Left lung (tissue), 4 donors: ENCODE measurements at regions not wholly inside any gene's neighbourhood (a gene's known extent, or its start where the extent isn't known, plus 50 kb on each side); places are given as distances from the start of the nearest gene placed in this dataset.

Experiments used
- ATAC-seq: fragments of 200-7000 bp; cut with Tn5 transposase; one replicate; pipeline ENCODE4 v1.9.1; 2020; ENCODE audit warnings: moderate library complexity
- DNase-seq, 4 donors: peaks; one replicate each; pipeline ENCODE4 v3.0.0-alpha.2; 2013 to 2020
- H3K27ac ChIP-seq, 2 donors: fragments of 200-600 bp; sonication (generic) in 1 of 2; one replicate each; pipeline versions ENCODE4 v1.5.0 to v1.8.0; 2020 to 2021
- H3K27me3 ChIP-seq, 2 donors: fragments of 200-600 bp; sonication (generic) in 1 of 2; one replicate each; pipeline versions ENCODE4 v1.5.0 to v1.8.0; 2020 to 2021
- H3K36me3 ChIP-seq, 2 donors: fragments of 200-600 bp; sonication (generic) in 1 of 2; one replicate each; pipeline versions ENCODE4 v1.5.0 to v1.8.0; 2020 to 2021
- H3K4me1 ChIP-seq, 2 donors: fragments of 200-600 bp; one replicate each; pipeline ENCODE4 v1.8.0; 2021
- H3K4me3 ChIP-seq, 2 donors: fragments of 200-600 bp; sonication (generic) in 1 of 2; one replicate each; pipeline versions ENCODE4 v1.5.0 to v1.8.0; 2020 to 2021; ENCODE audit warnings: mild to moderate bottlenecking in 1 of 2
- H3K9me3 ChIP-seq, 2 donors: fragments of 200-600 bp; sonication (generic) in 1 of 2; one replicate each; pipeline versions ENCODE4 v1.5.0 to v1.8.0; 2020 to 2021
- intact Hi-C, 2 donors: fragments of 100-400 bp; cut with DNase I; formaldehyde crosslinking; loops; one replicate each; pipeline versions ENCODE4 v1.11.2 to v1.14.2; 2022
- TF ChIP-seq, protein P1 (sequence below), 2 donors: fragments of 200-600 bp; sonication (generic) in 1 of 2; IDR thresholded peaks; one replicate each; pipeline versions ENCODE4 v1.5.0 to v1.8.0; 2021; ENCODE audit warnings: antibody characterized with exemption in 2 of 2
- donor health status: DM: no; HTN: yes; CAD: no.
- donor health status: DM: no; HTN: no; CAD: no.

DNA sequence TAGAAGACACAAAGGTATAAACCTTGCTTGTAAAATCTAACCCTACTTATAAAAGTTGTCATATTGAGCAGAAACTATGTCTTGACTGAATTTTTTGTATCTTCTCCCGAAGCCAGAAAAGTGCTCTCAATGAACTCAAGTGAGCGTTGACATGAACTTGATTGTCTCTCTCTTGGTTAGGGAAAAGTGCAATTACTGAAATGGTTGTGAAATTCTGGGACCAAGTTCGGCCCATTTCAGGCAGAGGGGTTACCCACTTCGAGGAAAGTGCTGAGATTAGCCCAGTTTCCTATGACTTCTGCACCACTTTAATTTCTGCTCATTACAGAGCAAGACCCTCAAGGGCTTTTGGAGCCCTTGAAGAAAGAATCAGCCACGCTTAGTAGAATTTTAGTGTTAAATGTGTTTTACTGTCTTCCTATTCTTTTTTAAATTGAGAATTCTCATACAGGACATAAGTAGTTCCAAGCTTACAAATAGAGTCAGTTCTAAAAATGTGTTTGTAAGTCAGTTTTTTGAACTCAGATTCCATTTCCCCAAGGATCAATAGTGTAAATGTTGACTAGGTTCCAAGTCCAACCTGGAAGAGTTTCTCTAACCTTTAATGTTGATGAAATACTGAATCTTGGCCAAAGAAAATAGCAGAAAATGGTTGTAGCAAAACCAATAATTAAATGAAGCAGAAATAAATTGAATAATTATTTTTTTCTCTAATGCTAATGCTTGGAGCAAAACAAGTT, 125.7 kb upstream of the ACSL4 start:
- ATAC-seq: no peak
- peaks cover 0 to 8% of the 10 kb centered on the region in 2 donors for H3K4me1 ChIP-seq
- TF ChIP-seq, protein P1, sequence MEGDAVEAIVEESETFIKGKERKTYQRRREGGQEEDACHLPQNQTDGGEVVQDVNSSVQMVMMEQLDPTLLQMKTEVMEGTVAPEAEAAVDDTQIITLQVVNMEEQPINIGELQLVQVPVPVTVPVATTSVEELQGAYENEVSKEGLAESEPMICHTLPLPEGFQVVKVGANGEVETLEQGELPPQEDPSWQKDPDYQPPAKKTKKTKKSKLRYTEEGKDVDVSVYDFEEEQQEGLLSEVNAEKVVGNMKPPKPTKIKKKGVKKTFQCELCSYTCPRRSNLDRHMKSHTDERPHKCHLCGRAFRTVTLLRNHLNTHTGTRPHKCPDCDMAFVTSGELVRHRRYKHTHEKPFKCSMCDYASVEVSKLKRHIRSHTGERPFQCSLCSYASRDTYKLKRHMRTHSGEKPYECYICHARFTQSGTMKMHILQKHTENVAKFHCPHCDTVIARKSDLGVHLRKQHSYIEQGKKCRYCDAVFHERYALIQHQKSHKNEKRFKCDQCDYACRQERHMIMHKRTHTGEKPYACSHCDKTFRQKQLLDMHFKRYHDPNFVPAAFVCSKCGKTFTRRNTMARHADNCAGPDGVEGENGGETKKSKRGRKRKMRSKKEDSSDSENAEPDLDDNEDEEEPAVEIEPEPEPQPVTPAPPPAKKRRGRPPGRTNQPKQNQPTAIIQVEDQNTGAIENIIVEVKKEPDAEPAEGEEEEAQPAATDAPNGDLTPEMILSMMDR (IDR thresholded peaks at IDR 0.05): no peak
- intact Hi-C loops: loop anchor here in 1 of 2 donors (10.0 kb wide), 1 partner anchor 154 kb away; no protein-coding TSS in a partner anchor
- peaks cover 0 to 5% of the 10 kb centered on the region in 2 donors for H3K27me3 ChIP-seq
- H3K36me3 ChIP-seq: no peaks in the 10 kb centered on the region
- no peak overlapping the region for H3K27ac ChIP-seq
- no peak overlapping the region for H3K4me3 ChIP-seq
- H3K9me3 ChIP-seq: no peaks in the 10 kb centered on the region
- DNase-seq: no peak

DNA sequence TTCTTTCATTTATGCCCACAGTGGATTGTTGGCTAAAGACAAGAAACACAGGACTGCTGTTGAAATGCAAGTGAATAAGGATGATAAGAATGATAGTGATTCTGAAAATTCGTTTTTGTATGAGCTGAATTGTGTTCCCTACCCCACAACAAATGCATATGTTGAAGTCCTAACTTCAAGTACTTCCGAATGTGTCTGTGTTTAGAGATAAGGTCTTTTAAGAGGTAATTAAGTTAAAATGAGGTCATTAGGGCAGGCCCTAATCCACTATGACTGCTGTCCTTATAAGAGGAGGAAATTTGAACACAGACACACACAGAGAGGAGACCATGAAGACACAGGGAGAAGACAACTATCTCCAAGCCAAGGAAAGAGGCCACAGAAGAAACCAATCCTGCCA, 126.6 kb upstream of the ACSL4 start:
- intact Hi-C loops: loop anchor here in 1 of 2 donors (10.0 kb wide), 1 partner anchor 155 kb away; no protein-coding TSS in a partner anchor
- no peak for DNase-seq
- H3K4me3 ChIP-seq: no peak overlapping the region
- H3K27ac ChIP-seq: no peak overlapping the region
- H3K4me1 ChIP-seq: peaks cover 0 to 8% of the 10 kb centered on the region in 2 donors
- H3K9me3 ChIP-seq: no peaks in the 10 kb centered on the region
- H3K27me3 ChIP-seq: peaks cover 0 to 5% of the 10 kb centered on the region in 2 donors
- ATAC-seq: no peak
- H3K36me3 ChIP-seq: no peaks in the 10 kb centered on the region
- TF ChIP-seq, protein P1 (IDR thresholded peaks at IDR 0.05): no peak

DNA sequence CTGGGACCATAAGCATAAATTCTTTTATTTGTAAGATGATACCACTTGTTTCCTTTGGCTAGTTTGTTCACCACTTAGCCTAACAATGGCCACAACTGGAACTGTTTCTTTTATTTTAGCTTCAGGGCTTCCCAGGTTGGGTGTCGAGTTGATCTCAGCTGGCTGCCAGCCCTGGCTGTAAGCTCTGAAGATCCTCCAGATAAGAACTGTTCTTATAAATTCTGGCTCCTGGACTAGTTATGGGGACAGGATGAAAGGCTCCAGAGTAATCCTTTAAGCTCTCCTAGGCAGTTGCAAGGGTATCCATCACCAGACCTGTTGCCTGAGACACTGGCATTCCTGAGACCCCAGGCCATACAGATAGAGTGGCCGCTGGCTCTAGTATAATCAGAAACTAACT, 129.4 kb upstream of the ACSL4 start:
- Histone ChIP-seq H3K4me1 (peaks cover 0 to under 1% of the 10 kb centered on the region in 2 donors), H3K27me3 (no peaks in the 10 kb centered on the region), H3K9me3 (no peaks in the 10 kb centered on the region), H3K27ac (no peak overlapping the region), H3K4me3 (no peak overlapping the region), H3K36me3 (no peaks in the 10 kb centered on the region)
- ATAC-seq: no peak
- intact Hi-C loops: no loop called here
- TF ChIP-seq, protein P1 (IDR thresholded peaks at IDR 0.05): no peak
- no peak for DNase-seq

DNA sequence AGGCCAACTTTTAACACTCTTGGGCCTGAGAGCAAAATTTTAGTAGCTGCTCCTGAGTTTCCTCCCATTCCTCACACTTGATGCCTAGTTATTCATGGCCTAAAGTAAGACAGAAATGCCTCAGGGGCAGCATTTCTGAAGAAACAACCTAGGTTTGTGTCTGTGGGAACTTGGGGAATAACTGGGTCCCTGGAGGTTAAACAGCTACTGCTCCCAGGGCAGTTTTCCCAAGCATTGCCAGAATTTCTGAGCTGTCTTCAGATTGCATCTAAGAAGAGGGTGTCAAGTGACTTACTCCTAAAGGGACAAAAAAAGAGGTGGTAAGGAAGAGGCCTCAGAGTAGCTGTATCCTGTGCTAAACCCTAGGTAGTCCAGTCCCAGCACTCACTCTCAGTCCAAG, 130.8 kb upstream of the ACSL4 start:
- H3K36me3 ChIP-seq: no peaks in the 10 kb centered on the region
- no peaks in the 10 kb centered on the region for H3K27me3 ChIP-seq
- no peaks in the 10 kb centered on the region for H3K4me1 ChIP-seq
- ATAC-seq (no peak), DNase-seq (no peak)
- TF ChIP-seq, protein P1 (IDR thresholded peaks at IDR 0.05): no peak
- intact Hi-C loops: no loop called here
- no peaks in the 10 kb centered on the region for H3K9me3 ChIP-seq
- H3K27ac ChIP-seq: no peak overlapping the region
- no peak overlapping the region for H3K4me3 ChIP-seq

DNA sequence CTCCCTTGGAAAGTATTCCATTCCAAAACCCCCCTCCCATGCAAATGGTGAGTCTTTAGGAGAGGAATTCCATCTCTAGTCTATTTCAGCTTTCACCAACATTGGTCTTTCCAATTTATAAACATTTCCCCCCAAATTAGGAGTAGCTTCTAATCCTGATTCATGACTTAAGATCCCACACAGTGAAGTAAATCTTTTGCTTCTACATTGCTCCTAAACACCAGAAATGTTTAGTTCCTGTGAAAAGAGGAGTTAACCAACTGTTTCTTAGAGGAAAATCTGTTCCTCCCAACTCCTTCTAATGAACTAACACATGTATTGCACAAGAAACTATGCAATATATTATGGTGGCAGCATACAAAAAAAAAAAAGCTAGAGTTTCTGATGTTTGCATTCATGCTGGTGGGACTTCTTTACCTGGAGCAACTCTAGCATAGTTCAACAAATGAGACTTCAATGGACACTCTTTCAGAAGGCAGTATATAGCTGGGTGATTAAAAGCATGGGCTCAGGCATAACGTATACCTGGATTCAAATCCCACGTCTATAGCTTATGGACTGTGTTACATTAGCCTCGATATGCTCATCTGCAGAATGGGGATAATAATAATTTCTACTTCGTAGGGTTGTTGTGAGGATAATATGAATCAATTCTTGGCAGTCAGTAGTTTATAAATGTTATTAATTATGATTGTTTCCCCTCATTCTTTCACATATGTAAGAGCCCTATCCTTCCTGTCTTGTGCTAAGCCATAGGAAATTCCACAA, 131.6 kb upstream of the TMEM164 start:
- H3K4me1 ChIP-seq: peaks cover 0 to 5% of the 10 kb centered on the region in 2 donors
- TF ChIP-seq, protein P1 (IDR thresholded peaks at IDR 0.05): no peak
- intact Hi-C loops: no loop called here
- DNase-seq (no peak), ATAC-seq (no peak)
- H3K36me3 ChIP-seq: no peaks in the 10 kb centered on the region
- no peaks in the 10 kb centered on the region for H3K27me3 ChIP-seq
- H3K4me3 ChIP-seq: no peak overlapping the region
- H3K9me3 ChIP-seq: no peaks in the 10 kb centered on the region
- H3K27ac ChIP-seq: no peak overlapping the region
